Activated CD4-positive, alpha-beta T cell treated with anti-CD3 and anti-CD28 coated beads, Interleukin-2, Interleukin-6, amounts not matched to agents 100 ng/mL and 50 ng/mL, durations not matched to agents 16 hours and 8 hours (primary cell): ENCODE measurements at regions not wholly inside any gene's neighbourhood (a gene's known extent, or its start where the extent isn't known, plus 50 kb on each side); places are given as distances from the start of the nearest gene placed in this dataset.

ENCODE experiments used
- DNase-seq: peaks from one replicate; pipeline ENCODE4 v3.0.0-alpha.2; 2020

DNA sequence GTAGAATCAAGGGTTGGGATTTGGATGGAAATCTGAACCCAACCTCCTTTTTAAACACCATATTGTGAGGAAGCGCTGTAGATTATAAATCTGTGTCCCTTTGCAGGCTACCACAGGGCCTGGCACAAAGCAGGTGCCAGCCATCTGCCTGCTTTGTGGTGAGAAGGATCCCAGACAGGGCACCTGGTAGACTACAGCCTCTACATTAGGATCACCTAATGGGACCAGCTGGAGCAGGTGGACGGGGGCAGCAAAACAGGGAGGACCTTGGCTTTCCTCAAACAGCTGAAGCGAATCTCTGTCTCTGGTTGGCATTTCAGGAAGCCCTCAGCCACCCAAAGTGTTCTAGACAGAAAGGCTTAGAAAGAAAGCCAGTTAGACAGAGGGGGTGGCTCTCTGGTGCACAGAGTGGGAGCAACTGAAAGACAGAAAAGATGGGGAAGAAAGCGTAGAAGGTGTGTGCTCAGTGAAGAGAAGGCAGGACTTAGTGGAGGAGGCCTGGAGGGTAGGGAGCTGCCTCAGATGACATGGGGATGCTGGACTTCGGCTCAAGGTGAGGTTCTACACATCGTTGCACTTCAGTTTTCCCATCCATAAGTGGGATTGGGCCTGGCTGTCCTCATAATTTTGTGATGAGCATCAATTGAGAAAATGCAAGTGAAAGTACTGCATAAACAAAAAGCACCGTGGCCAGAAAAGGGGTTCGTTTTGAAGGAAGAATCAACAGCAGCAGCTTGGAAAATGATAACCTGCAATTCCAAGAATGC, 350.8 kb downstream of the CYRIA start:
- DNase-seq, result no peak

GRCh38 chr2:16314001-16314400, 351.6 kb downstream of the CYRIA start:
- no peak for DNase-seq

DNA sequence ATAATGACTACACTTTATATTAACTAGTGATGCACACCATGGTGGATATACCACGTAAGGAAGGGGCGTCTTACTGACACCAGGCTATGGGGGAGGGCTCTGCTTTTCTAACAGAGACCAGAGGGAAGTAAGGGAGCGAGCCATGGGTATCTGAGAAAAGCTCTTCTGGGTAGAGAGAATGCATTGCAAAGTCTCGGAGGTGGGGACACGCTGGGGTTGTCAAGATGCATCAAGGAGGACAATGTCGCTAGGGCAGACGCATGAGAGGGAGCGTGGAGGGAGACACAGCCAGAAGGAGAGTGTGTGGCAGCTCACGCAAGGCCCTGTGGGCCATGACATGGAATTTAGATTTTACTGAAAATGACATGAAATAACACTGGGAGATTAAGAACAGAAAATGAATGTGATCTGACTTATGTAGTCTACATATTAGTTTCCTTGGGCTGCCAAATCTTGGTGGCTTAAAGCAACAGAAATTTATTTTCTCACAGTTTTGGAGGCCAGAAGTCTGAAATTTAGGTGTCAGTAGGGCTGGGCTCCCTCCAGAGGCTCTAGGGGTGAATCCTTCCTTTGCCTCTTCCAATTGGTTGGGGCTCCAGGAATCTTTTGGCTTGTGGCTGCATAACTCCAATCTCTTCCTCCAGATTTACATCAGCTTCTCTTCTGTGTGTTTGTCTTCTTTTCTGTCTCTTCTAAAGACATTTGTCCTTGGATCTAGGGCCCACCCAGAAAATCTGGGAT, 352.2 kb downstream of the CYRIA start:
- no peak for DNase-seq

DNA sequence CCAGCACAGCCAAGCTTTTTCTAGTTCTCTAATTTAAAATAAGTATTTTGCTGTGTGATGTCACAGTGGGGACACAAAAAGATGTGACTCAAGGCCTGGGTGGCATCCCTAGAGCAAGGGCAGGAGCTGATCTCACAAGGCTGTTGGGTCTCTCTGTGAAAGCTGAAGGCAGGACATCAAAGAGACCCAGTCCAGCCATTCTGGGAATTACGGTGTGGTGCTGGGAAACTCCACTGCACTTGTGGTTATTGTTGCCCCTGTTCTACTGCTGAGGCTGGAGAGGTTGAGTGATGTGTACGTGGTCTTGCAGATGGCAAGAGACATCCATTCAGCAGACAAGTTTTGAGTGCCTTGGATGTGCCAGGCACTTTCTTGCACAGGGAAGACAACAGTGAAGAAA, 352.9 kb downstream of the CYRIA start:
- no peak for DNase-seq

DNA sequence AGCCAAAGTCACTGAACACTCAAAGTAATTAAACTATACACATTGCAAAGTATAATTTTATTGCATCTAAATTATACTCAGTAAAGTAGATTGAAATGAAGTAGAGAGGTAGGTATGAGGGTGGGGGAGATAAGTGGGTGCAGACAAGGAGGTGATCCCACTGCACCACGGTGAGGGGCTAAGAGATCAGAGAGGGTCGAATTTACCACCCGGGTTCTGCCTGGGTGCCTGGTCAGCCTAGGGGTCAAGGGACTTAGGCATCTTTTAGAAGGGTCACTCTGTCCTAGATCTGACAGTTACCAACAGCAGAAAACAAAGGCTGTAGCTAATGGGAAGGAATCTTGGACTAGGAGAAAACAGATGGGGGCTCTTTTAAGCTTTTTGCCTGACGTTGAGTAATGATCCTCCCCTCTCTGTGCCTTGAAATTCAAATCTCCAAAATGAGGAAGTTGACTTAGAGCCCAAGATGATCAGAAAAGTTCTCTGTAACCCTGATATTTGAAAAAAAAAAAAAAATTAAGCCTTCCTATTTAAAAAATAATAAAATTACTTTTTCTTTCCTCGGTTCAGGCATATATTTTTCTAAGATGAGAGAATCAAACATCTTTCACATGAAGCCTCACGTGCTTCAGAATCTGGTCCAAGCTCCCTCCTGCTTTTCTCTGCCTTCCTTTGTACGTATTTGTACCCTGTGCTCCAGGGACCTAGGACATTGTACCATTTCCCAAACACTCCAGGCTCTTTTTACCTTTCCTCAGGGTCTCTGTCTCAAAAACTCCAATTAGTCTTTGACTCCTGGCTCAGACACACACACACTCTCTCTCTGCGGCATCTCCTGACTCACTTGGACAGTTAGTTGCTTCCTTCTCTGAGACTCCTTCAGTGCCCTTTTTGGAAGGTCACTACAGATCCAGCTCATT, 353.9 kb downstream of the CYRIA start:
- DNase-seq, result no peak

DNA sequence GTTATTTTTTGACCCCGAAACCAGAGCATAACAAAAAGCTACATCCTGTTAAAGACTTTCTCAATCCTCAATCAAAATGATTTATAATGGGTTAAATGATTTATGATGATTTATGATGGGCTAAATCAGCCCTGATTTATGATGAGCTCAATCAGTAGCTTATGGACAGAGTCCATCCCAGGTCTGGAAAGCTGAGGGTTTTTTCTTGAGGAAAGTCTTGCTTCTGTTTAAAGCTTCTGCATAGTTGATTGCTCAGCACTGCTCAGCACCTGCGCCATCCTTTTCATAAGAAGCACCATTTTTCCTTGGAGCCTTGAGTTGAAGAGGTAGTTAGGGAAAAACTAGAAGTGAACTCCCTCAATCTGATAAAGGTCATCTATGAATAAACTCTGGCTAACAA, 356.8 kb downstream of the CYRIA start:
- no peak for DNase-seq

GRCh38 chr2:16304876-16305590, 360.6 kb downstream of the CYRIA start:
- DNase-seq, result no peak

DNA sequence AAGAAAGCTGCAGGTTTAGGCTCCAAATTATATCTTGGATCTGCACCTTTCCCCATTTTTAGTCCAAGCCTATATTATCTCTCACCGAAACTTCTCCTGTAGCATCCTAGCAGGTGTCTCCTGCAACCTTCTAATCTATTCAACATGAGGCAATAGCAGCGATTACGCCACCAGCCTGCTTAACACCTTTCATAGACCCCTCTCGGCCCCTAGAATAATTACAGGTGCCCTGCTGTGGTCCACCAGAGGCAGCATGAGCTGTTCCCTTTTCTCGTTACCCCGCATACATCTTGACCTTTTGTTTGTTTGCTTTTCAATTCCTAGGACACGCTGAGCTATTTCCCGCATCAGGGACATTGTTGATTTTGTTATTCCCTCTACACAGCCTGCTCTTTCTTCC, 361.9 kb downstream of the CYRIA start:
- DNase-seq, result no peak

GRCh38 chr2:16303273-16303577, 362.4 kb downstream of the CYRIA start:
- DNase-seq, result no peak

GRCh38 chr2:16302431-16303272, 362.3 kb downstream of the MYCN start:
- DNase-seq, result no peak

- DNase-seq, result no peak
Measured at GRCh38 chr2:16301961-16302360, 361.6 kb downstream of the MYCN start.

GRCh38 chr2:16298866-16299265, 358.5 kb downstream of the MYCN start:
- DNase-seq, result no peak

GRCh38 chr2:16296331-16297250, 356.2 kb downstream of the MYCN start:
- no peak for DNase-seq

DNA sequence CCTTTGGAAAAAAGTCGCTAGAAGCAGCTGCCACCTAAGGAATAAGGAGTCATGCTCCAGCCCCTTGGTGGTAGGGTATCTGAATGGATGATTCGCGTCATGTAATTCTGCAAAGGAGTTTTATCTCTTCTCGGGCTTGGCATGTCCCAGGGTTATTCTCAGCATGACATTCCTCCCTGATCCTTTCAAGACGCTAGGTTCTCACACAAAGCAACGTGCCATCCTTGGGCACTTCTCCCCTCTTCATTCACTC, 355.6 kb downstream of the MYCN start:
- no peak for DNase-seq

DNA sequence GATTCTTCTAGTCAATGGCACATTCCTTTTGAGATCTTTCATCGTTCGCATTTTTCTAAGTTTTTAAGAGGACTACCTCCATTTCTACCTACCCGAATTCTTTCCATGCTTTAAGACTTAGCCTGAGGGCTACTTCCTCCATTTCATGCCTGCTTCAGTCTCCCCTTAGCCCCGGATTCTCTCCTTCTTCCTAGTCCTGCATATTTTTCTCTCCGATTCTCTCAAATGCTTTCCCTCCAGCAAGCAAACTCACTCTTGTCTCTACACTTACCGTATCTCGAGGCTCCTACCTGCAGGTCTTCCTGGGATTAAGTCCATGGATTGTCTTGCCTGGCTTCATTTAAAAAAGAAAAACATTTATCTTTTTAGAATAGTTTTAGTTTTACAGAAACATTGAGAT, 354.4 kb downstream of the MYCN start:
- DNase-seq, result no peak

DNA sequence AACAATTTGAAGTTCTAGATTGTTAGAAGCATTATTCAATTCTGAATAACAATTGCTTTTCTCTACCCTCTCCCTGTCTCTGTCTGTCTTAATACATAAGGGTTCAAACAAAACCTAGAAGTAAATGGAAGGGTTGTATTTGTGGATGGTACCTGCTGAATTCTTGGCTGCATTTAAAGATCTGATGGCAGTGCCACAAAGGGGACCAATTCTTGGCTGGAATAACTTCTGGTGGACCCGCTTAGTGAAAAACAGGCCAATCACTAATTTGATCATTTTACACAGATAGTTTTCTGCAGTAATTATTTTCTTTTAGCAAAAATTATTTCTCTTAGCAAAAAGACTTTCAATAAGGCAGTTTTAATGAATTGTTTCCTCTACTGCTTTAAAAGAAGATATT, 353.5 kb downstream of the MYCN start:
- no peak for DNase-seq

- DNase-seq, result no peak
Measured at GRCh38 chr2:16293398-16293797, 353.0 kb downstream of the MYCN start.

GRCh38 chr2:16291731-16292550, 351.6 kb downstream of the MYCN start:
- no peak for DNase-seq

DNA sequence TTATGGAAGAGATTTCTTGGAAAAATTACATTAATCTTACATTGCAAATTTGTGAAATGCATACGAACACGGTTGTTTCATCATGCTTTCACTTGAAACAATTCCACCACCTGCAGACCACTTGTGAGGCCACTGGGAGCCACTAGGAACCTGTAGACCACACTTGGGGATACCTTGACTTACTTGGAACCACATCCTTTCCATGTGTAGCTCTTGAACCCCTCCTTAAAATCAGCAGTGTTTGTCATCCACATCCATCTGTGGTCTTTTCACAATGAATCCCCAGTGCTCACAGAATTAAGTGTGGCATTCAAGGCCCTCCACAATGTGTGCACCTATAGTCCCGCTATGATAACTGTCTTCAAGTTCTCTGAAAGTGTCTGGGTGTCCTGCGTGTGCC, 350.9 kb downstream of the MYCN start:
- DNase-seq, result no peak

- DNase-seq, result no peak
Measured at GRCh38 chr2:16290311-16291020, 350.1 kb downstream of the MYCN start.
